Neutrophil (primary cell): ENCODE measurements at regions not wholly inside any gene's neighbourhood (a gene's known extent, or its start where the extent isn't known, plus 50 kb on each side); places are given as distances from the start of the nearest gene placed in this dataset.

ENCODE experiments used
- H3K27ac ChIP-seq: fragments of 200-600 bp; sonication (generic); 2 replicates; pipeline ENCODE4 v1.5.1; 2016; ENCODE audit warnings: mild to moderate bottlenecking, moderate library complexity
- H3K27me3 ChIP-seq: fragments of 200-600 bp; sonication (generic); 2 replicates; pipeline ENCODE4 v1.6.0; 2016; ENCODE audit warnings: mild to moderate bottlenecking
- H3K36me3 ChIP-seq: fragments of 200-600 bp; sonication (generic); 2 replicates; pipeline ENCODE4 v1.5.1; 2017
- H3K4me1 ChIP-seq, 2 experiments: fragments of 200-600 bp in 1 of 2; sonication (generic) in 1 of 2; 1 replicate in 1 of 2; 2 replicates in 1 of 2; pipeline versions ENCODE4 v1.5.1 to v1.6.1; 2013 to 2016; ENCODE audit warnings: low read depth in 1 of 2, low read length in 1 of 2, mild to moderate bottlenecking in 1 of 2, moderate library complexity in 1 of 2; ENCODE audit not compliant: control insufficient read depth in 1 of 2, insufficient read depth in 1 of 2
- H3K4me3 ChIP-seq, 2 experiments: fragments of 200-600 bp in 1 of 2; sonication (generic) in 1 of 2; 1 replicate in 1 of 2; 2 replicates in 1 of 2; pipeline ENCODE4 v1.5.1; 2013 to 2016; ENCODE audit warnings: low read depth in 1 of 2, low read length in 1 of 2, mild to moderate bottlenecking in 1 of 2, moderate library complexity in 1 of 2
- H3K9me3 ChIP-seq: fragments of 200-600 bp; sonication (generic); 2 replicates; pipeline ENCODE4 v1.5.1; 2016
- TF ChIP-seq, protein P1 (sequence below): fragments of 200-600 bp; sonication (generic); IDR thresholded peaks from 2 replicates; pipeline ENCODE4 v1.5.1; 2016; ENCODE audit warnings: antibody characterized with exemption

DNA sequence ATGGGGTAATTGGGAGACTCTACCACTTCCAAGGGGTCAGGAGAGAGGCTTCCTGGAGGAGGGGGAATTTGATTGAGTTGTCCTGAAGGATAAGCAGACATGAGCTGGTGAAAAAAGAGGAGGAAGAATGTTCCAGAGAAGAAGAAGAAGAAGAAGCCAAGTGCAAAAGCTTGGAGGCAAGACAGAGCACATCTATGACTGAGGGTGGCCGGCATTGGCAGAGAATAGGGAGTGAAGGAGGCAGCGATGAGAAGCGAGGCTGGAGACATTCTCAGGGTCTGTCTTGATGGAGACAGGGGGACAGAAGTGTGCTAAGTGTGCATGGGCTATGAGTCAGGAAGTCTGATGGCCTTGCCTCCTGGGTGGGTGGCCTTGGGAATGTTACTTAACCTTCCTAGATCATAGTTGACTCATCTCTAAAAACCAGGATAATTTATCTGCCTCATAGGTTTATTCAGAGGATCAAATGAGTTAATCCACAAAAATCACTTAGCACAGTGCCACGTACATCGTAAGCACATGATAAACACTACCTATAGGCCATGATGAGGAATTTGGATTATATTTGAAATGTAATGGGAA is 171.7 kb downstream of the ABCC12 start:
- Histone ChIP-seq H3K27ac (no peak overlapping the region), H3K27me3 (no peaks in the 10 kb centered on the region), H3K36me3 (no peaks in the 10 kb centered on the region), H3K4me1 (no peaks in the 10 kb centered on the region), H3K9me3 (no peaks in the 10 kb centered on the region), H3K4me3 (no peak overlapping the region)
- TF ChIP-seq, protein P1, sequence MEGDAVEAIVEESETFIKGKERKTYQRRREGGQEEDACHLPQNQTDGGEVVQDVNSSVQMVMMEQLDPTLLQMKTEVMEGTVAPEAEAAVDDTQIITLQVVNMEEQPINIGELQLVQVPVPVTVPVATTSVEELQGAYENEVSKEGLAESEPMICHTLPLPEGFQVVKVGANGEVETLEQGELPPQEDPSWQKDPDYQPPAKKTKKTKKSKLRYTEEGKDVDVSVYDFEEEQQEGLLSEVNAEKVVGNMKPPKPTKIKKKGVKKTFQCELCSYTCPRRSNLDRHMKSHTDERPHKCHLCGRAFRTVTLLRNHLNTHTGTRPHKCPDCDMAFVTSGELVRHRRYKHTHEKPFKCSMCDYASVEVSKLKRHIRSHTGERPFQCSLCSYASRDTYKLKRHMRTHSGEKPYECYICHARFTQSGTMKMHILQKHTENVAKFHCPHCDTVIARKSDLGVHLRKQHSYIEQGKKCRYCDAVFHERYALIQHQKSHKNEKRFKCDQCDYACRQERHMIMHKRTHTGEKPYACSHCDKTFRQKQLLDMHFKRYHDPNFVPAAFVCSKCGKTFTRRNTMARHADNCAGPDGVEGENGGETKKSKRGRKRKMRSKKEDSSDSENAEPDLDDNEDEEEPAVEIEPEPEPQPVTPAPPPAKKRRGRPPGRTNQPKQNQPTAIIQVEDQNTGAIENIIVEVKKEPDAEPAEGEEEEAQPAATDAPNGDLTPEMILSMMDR, result no peak

DNA sequence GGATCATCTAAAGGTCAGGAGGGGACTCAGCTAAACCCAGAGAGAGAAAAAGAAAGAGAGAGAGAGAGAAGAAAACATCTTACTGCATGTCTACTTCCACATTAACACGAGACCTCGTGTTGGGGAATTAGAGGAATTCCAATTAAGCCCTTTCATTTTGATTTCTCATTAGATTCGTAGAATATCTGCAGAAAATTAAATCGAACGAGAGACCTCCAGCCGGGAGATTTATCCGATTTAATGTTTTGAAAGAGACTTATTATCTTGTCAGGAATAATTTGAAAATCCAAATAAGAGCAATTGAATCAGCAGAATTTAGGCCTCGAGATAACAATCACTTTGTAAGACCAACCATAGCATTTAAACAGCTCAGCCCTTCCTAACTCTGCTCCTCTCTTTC is 175.6 kb downstream of the ABCC12 start:
- Histone ChIP-seq H3K27ac (no peak overlapping the region), H3K36me3 (no peaks in the 10 kb centered on the region), H3K4me1 (no peaks in the 10 kb centered on the region), H3K4me3 (no peak overlapping the region), H3K27me3 (no peaks in the 10 kb centered on the region), H3K9me3 (no peaks in the 10 kb centered on the region)
- TF ChIP-seq, protein P1, result no peak

DNA sequence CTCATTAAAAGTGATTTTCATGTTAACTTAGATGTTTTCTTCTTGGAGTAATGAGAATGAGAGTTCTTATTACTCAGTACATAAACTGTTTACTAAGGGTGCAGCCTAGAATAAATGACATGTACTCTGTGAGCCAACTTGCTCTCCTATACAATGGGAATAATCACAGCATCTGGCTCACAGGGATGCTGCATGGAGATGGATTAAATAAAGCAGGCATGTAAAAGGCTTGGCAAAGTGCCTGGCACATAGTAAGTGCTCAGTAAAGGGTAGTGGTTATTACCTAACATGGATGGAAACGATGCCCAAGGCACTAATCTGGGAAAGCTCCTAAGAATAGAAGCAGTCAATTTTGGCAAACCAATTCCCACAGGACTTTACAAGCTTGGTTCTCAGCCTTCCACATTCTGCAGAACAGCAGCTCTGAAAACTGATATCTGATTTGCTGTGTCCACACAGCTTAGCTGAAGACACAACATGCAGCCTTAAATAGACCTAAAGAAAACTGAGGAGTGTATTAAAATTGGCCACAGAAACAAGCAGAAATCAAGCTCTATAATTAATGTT is 176.1 kb downstream of the ABCC12 start:
- Histone ChIP-seq H3K9me3 (no peaks in the 10 kb centered on the region), H3K4me3 (no peak overlapping the region), H3K36me3 (no peaks in the 10 kb centered on the region), H3K4me1 (no peaks in the 10 kb centered on the region), H3K27ac (no peak overlapping the region), H3K27me3 (no peaks in the 10 kb centered on the region)
- TF ChIP-seq, protein P1, result no peak

DNA sequence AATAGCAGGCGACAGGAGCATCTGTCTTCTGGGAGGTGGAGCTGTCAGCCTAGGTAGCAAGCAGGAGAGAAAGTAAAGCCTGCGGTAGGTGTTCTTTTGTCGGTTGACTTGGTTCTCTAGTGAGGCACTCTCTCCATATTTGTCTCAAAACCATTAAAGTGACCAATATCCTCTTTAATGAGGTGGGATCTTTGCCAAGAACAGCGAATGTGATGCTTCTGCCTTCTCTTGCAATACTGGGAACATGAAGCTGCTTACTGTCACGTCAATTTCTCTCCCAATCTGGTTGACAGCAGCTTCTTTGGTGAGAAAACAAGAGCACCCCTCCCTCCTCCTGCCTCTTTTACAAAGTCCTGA is 176.7 kb downstream of the ABCC12 start:
- Histone ChIP-seq H3K36me3 (no peaks in the 10 kb centered on the region), H3K4me3 (no peak overlapping the region), H3K4me1 (no peaks in the 10 kb centered on the region), H3K27me3 (no peaks in the 10 kb centered on the region), H3K9me3 (no peaks in the 10 kb centered on the region), H3K27ac (no peak overlapping the region)
- TF ChIP-seq, protein P1, result no peak

DNA sequence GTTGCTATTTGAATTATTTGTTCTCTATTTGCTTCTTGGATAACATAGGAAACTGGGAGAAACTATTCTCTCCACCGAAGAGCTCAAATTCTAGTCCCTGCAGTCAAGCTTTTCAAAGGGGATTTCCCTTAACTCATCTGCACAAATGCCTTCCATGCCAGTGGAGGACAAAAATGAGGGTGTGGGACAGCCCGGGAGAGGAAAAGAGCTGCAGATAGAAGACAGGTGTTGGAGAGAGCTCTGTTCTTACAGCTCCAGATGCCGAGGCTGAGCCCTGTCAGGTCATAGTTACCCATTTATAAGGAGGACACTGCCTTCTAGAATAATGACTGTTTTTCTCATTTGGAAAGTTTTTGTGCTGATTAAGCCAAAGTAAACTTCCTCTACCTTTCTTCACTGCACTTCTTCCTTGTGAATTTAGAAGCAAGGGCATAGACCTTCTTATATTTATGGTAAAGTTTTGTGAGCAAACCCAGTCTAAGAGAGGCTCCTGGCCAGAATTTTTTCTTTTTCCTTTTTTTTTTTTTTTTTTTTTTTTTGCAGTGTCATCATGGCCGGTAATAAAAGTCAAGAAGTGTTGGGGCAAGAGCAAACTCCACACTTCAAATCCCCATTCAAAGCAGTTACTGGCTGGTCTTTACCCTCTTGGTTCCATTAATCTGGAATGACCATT is 177.2 kb downstream of the ABCC12 start:
- Histone ChIP-seq H3K27me3 (no peaks in the 10 kb centered on the region), H3K9me3 (no peaks in the 10 kb centered on the region), H3K36me3 (no peaks in the 10 kb centered on the region), H3K4me1 (no peaks in the 10 kb centered on the region), H3K4me3 (no peak overlapping the region), H3K27ac (no peak overlapping the region)
- TF ChIP-seq, protein P1, result no peak
